ENCODE measurements at regions not wholly inside any gene's neighbourhood (a gene's known extent, or its start where the extent isn't known, plus 50 kb on each side); places are given as distances from the start of the nearest gene placed in this dataset.

GRCh38 chr18:47591429-47591828 is 339.0 kb downstream of the SMAD2 start:
- no peaks in the 10 kb centered on the region for H3F3A ChIP-seq (ENCODE audit: insufficient read depth)
- H2AFZ ChIP-seq (ENCODE audit: low read depth, low read length, severe bottlenecking), result no peak overlapping the region
- no peak overlapping the region for H3K4me3 ChIP-seq (ENCODE audit: insufficient read depth, low read length, poor library complexity, severe bottlenecking)
- H3K9me2 ChIP-seq (replicated peaks; ENCODE audit: insufficient read depth, low read length), result no peaks in the 10 kb centered on the region
- H3K79me2 ChIP-seq (ENCODE audit: insufficient read depth, low read length), result no peaks in the 10 kb centered on the region
- H3K9ac ChIP-seq (ENCODE audit: low read length), result no peak overlapping the region
- no peak overlapping the region for H3K27ac ChIP-seq (ENCODE audit: low read depth, low read length)
- H3K36me3 ChIP-seq (ENCODE audit: low read length), result no peaks in the 10 kb centered on the region
- TF ChIP-seq CTCF (IDR thresholded peaks at IDR 0.05; ENCODE audit: insufficient read depth, low read length, poor library complexity, severe bottlenecking) (no peak), EZH2phosphoT487 (conservative IDR thresholded peaks at IDR 0.05; ENCODE audit: low read length) (no peak)
- H4K20me1 ChIP-seq (ENCODE audit: low read depth, low read length), result no peaks in the 10 kb centered on the region
- H3K27me3 ChIP-seq (ENCODE audit: low read length), result no peaks in the 10 kb centered on the region
- no peaks in the 10 kb centered on the region for H3K9me3 ChIP-seq (ENCODE audit: insufficient read depth, low read length)
- H3K4me2 ChIP-seq (ENCODE audit: low read depth, low read length, poor library complexity, severe bottlenecking), result no peak overlapping the region

GRCh38 chr18:47587587-47587986 is 336.1 kb upstream of the SKOR2 start:
- H3K9ac ChIP-seq (ENCODE audit: low read length), result no peak overlapping the region
- H3K9me2 ChIP-seq (replicated peaks; ENCODE audit: insufficient read depth, low read length), result no peaks in the 10 kb centered on the region
- no peak overlapping the region for H2AFZ ChIP-seq (ENCODE audit: low read depth, low read length, severe bottlenecking)
- H3K9me3 ChIP-seq (ENCODE audit: insufficient read depth, low read length), result no peaks in the 10 kb centered on the region
- H3F3A ChIP-seq (ENCODE audit: insufficient read depth), result no peaks in the 10 kb centered on the region
- no peaks in the 10 kb centered on the region for H3K27me3 ChIP-seq (ENCODE audit: low read length)
- no peaks in the 10 kb centered on the region for H4K20me1 ChIP-seq (ENCODE audit: low read depth, low read length)
- no peak overlapping the region for H3K4me2 ChIP-seq (ENCODE audit: low read depth, low read length, poor library complexity, severe bottlenecking)
- H3K36me3 ChIP-seq (ENCODE audit: low read length), result no peaks in the 10 kb centered on the region
- no peak overlapping the region for H3K4me3 ChIP-seq (ENCODE audit: insufficient read depth, low read length, poor library complexity, severe bottlenecking)
- H3K79me2 ChIP-seq (ENCODE audit: insufficient read depth, low read length), result no peaks in the 10 kb centered on the region
- no peak overlapping the region for H3K27ac ChIP-seq (ENCODE audit: low read depth, low read length)
- no peak for TF ChIP-seq CTCF (IDR thresholded peaks at IDR 0.05; ENCODE audit: insufficient read depth, low read length, poor library complexity, severe bottlenecking)
- TF ChIP-seq EZH2phosphoT487 (conservative IDR thresholded peaks at IDR 0.05; ENCODE audit: low read length), result no peak

- Histone ChIP-seq H3K9me3 (ENCODE audit: insufficient read depth, low read length) (no peaks in the 10 kb centered on the region), H3K4me3 (ENCODE audit: insufficient read depth, low read length, poor library complexity, severe bottlenecking) (no peak overlapping the region), H4K20me1 (ENCODE audit: low read depth, low read length) (no peaks in the 10 kb centered on the region), H3K79me2 (ENCODE audit: insufficient read depth, low read length) (no peaks in the 10 kb centered on the region), H3K4me2 (ENCODE audit: low read depth, low read length, poor library complexity, severe bottlenecking) (no peak overlapping the region), H3F3A (ENCODE audit: insufficient read depth) (no peaks in the 10 kb centered on the region), H3K27ac (ENCODE audit: low read depth, low read length) (no peak overlapping the region), H3K27me3 (ENCODE audit: low read length) (no peaks in the 10 kb centered on the region), H3K9me2 (replicated peaks; ENCODE audit: insufficient read depth, low read length) (no peaks in the 10 kb centered on the region), H3K9ac (ENCODE audit: low read length) (no peak overlapping the region), H3K36me3 (ENCODE audit: low read length) (no peaks in the 10 kb centered on the region), H2AFZ (ENCODE audit: low read depth, low read length, severe bottlenecking) (no peak overlapping the region)
- no peak for TF ChIP-seq CTCF (IDR thresholded peaks at IDR 0.05; ENCODE audit: insufficient read depth, low read length, poor library complexity, severe bottlenecking)
- TF ChIP-seq EZH2phosphoT487 (conservative IDR thresholded peaks at IDR 0.05; ENCODE audit: low read length), result no peak
Measured at GRCh38 chr18:47586418-47587070, 335.1 kb upstream of the SKOR2 start.
